PFSK-1 (cell line): ENCODE measurements at regions not wholly inside any gene's neighbourhood (a gene's known extent, or its start where the extent isn't known, plus 50 kb on each side); places are given as distances from the start of the nearest gene placed in this dataset.

Source experiments
- FOXP2 ChIP-seq: optimal IDR thresholded peaks from 2 replicates; pipeline ENCODE3; 2011; ENCODE audit warnings: borderline replicate concordance, control low read depth, inconsistent platforms; ENCODE audit not compliant: insufficient read depth; ENCODE audit errors: extremely low read length, extremely low read depth
- POLR2AphosphoS5 ChIP-seq: IDR thresholded peaks from 2 replicates; pipeline ENCODE4 v1.6.1; 2012; ENCODE audit warnings: low read depth, mild to moderate bottlenecking, control low read depth, low read length, moderate library complexity
- SIN3A ChIP-seq: IDR thresholded peaks from 2 replicates; pipeline ENCODE4 v1.6.1; 2012; ENCODE audit warnings: mild to moderate bottlenecking, low read length, moderate library complexity, borderline replicate concordance; ENCODE audit not compliant: insufficient read depth
- TAF1 ChIP-seq: IDR thresholded peaks from 2 replicates; pipeline ENCODE4 v1.6.1; 2012; ENCODE audit warnings: low read length, control low read depth, borderline replicate concordance; ENCODE audit not compliant: insufficient read depth
- TF ChIP-seq, protein P1 (sequence below), 2 experiments: IDR thresholded peaks; 2 replicates each; pipeline versions ENCODE4 v1.6.1 to v1.8.0; 2011 to 2012; ENCODE audit warnings: low read depth in 2 of 2, low read length in 2 of 2, control low read depth in 1 of 2, inconsistent platforms in 1 of 2, mild to moderate bottlenecking in 1 of 2, moderate library complexity in 1 of 2; ENCODE audit not compliant: insufficient read depth in 1 of 2

DNA sequence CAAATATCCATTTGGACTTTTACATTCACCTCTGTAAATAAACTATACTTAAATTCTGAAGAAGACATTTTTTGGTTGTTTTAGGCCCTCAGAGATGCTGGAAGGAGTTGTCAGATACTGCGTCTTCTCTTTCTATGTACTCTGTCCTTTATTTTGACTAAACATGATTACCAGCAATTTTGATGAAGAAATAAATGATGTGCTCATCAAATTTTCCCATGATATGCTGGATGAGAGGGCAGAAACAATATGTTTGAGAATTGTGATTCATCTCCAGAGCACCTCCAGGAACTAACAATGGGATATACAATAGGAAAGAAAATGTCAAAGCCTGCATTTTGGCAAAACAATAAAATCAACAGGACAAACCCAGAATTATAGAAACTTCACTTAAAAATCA, 481.6 kb upstream of the HS3ST5 start:
- TF ChIP-seq SIN3A (no peak), FOXP2 (no peak), POLR2AphosphoS5 (no peak), TAF1 (no peak)
- TF ChIP-seq, protein P1, sequence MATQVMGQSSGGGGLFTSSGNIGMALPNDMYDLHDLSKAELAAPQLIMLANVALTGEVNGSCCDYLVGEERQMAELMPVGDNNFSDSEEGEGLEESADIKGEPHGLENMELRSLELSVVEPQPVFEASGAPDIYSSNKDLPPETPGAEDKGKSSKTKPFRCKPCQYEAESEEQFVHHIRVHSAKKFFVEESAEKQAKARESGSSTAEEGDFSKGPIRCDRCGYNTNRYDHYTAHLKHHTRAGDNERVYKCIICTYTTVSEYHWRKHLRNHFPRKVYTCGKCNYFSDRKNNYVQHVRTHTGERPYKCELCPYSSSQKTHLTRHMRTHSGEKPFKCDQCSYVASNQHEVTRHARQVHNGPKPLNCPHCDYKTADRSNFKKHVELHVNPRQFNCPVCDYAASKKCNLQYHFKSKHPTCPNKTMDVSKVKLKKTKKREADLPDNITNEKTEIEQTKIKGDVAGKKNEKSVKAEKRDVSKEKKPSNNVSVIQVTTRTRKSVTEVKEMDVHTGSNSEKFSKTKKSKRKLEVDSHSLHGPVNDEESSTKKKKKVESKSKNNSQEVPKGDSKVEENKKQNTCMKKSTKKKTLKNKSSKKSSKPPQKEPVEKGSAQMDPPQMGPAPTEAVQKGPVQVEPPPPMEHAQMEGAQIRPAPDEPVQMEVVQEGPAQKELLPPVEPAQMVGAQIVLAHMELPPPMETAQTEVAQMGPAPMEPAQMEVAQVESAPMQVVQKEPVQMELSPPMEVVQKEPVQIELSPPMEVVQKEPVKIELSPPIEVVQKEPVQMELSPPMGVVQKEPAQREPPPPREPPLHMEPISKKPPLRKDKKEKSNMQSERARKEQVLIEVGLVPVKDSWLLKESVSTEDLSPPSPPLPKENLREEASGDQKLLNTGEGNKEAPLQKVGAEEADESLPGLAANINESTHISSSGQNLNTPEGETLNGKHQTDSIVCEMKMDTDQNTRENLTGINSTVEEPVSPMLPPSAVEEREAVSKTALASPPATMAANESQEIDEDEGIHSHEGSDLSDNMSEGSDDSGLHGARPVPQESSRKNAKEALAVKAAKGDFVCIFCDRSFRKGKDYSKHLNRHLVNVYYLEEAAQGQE (IDR thresholded peaks at IDR 0.05; ENCODE audit: insufficient read depth in 1 of 2, low read depth in 2 of 2, low read length in 2 of 2): no peak

DNA sequence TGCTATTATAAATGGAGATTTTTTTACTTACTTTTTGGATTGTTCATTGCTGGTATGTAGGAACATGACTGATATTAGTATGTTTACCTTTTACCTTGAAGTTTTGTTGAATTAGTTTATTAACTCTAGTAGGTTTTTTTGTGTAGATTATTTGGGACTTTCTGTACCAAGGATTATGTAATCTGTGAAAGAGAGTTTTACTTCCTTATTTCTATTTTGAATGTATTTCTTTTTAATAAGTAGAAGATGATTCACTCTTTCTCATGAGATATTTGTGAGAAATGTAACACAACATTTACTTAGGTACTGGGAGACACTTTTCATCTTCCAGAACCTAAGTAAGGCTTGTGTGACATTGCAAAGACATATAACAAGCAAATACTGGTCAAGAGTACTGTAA, 473.9 kb upstream of the HS3ST5 start:
- TF ChIP-seq FOXP2: no peak
- TF ChIP-seq POLR2AphosphoS5: no peak
- no peak for TF ChIP-seq TAF1
- TF ChIP-seq SIN3A: no peak
- TF ChIP-seq, protein P1 (IDR thresholded peaks at IDR 0.05; ENCODE audit: insufficient read depth in 1 of 2, low read depth in 2 of 2, low read length in 2 of 2): no peak

DNA sequence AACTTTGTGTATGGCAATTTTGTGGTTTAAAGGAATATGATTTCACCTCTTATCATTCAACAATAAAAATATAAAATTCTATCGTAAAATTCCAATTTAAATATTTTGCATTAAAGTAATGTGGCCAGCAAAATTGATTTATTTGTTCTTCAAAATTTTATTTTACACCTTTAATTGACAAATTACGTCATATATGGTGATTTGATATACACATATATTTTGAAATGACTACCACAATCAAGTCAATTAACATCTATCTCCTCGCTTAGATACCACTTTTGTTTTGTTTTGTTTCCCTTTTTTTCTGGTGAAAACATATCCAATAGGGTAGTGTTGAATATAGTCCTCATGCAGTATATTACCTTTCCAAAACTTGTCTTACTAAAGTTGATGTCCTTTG, 467.6 kb upstream of the HS3ST5 start:
- TF ChIP-seq TAF1 (no peak), SIN3A (no peak), FOXP2 (no peak), POLR2AphosphoS5 (no peak)
- TF ChIP-seq, protein P1 (IDR thresholded peaks at IDR 0.05; ENCODE audit: insufficient read depth in 1 of 2, low read depth in 2 of 2, low read length in 2 of 2): no peak

DNA sequence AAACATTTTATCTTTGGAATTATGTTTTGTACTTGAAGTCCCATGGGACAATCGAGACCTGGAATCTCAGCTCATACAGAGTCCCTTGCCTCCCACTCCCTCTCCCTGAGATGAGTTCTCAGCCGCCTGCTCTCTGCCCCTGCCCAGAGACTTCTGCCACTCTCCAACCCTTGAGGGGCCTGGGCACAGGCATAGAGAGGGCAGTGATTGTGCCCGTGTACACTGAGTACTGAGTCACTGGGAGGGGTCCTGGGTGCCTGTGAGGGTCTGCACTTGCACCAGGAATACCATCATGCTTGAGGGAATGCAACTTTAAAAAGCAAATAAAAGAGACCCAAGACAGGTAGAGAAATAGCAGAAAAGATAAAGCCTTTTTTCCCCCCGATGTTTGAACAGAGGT, 453.8 kb upstream of the HS3ST5 start:
- TF ChIP-seq SIN3A: no peak
- no peak for TF ChIP-seq TAF1
- TF ChIP-seq, protein P1 (IDR thresholded peaks at IDR 0.05; ENCODE audit: insufficient read depth in 1 of 2, low read depth in 2 of 2, low read length in 2 of 2): no peak
- no peak for TF ChIP-seq POLR2AphosphoS5
- TF ChIP-seq FOXP2: no peak

DNA sequence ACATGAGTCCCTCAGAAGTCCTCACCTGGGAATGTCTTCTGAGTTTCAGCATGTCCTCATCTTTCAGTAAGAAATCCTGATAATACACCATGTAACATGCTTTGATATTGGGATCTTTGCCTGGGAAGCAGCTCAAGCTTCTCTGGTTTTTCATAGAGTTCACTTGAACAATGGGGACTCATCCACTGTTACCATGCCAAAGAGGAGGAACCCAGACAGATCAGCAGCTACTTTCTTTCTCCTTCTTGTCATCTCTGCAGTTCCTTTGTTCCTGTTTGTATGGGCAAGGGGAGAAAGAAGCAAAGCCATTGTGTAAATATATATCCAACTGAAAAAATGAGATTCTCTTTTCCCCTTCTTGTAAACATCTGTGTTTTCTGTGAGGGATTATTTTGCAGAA, 450.6 kb upstream of the HS3ST5 start:
- TF ChIP-seq SIN3A (no peak), TAF1 (no peak), POLR2AphosphoS5 (no peak), FOXP2 (no peak)
- TF ChIP-seq, protein P1 (IDR thresholded peaks at IDR 0.05; ENCODE audit: insufficient read depth in 1 of 2, low read depth in 2 of 2, low read length in 2 of 2): no peak
